GM19395 (cell line): ENCODE measurements at regions not wholly inside any gene's neighbourhood (a gene's known extent, or its start where the extent isn't known, plus 50 kb on each side); places are given as distances from the start of the nearest gene placed in this dataset.
A peak's percentile ranks its signal among the peaks of the same experiment; 100 is the strongest.

Source experiments
- ATAC-seq: cut with Tn5 transposase; IDR thresholded peaks from one replicate; pipeline ENCODE4 v1.9.1; 2021; ENCODE audit warnings: mild to moderate bottlenecking, moderate library complexity; ENCODE audit not compliant: unreplicated experiment

GRCh38 chr2:147520817-147521216 lies 324.0 kb upstream of the ACVR2A start:
- ATAC-seq: no peak

GRCh38 chr2:147519178-147519577 lies 325.7 kb upstream of the ACVR2A start:
- ATAC-seq: no peak

- ATAC-seq: no peak
Observed at GRCh38 chr2:147515213-147515612, 329.6 kb upstream of the ACVR2A start.

GRCh38 chr2:147512206-147512605 lies 332.6 kb upstream of the ACVR2A start:
- no peak for ATAC-seq

GRCh38 chr2:147511491-147511948 lies 333.3 kb upstream of the ACVR2A start:
- no peak for ATAC-seq

GRCh38 chr2:147509821-147510220 lies 335.0 kb upstream of the ACVR2A start:
- no peak for ATAC-seq

GRCh38 chr2:147506889-147507288 lies 337.9 kb upstream of the ACVR2A start:
- ATAC-seq: no peak

GRCh38 chr2:147502711-147503290 lies 342.0 kb upstream of the ACVR2A start:
- ATAC-seq: no peak

- no peak for ATAC-seq
Observed at GRCh38 chr2:147501968-147502367, 342.9 kb upstream of the ACVR2A start.

- no peak for ATAC-seq
Observed at GRCh38 chr2:147500819-147501395, 343.9 kb upstream of the ACVR2A start.

- ATAC-seq: peak; percentile 13
Observed at GRCh38 chr2:147500229-147500628, 344.6 kb upstream of the ACVR2A start.

GRCh38 chr2:147499785-147500184 lies 345.0 kb upstream of the ACVR2A start:
- ATAC-seq: peak; percentile 71

- ATAC-seq: no peak
Observed at GRCh38 chr2:147495734-147496133, 349.1 kb upstream of the ACVR2A start.

- no peak for ATAC-seq
Observed at GRCh38 chr2:147492471-147492870, 352.4 kb upstream of the ACVR2A start.

- ATAC-seq: no peak
Observed at GRCh38 chr2:147491506-147491905, 353.3 kb upstream of the ACVR2A start.

- ATAC-seq: no peak
Observed at GRCh38 chr2:147490401-147491261, 354.2 kb upstream of the ACVR2A start.

GRCh38 chr2:147488472-147488871 lies 356.4 kb upstream of the ACVR2A start:
- ATAC-seq: no peak

- no peak for ATAC-seq
Observed at GRCh38 chr2:147487978-147488289, 356.9 kb upstream of the ACVR2A start.

- no peak for ATAC-seq
Observed at GRCh38 chr2:147487286-147487977, 357.4 kb upstream of the ACVR2A start.

- no peak for ATAC-seq
Observed at GRCh38 chr2:147485210-147485851, 359.5 kb upstream of the ACVR2A start.

- no peak for ATAC-seq
Observed at GRCh38 chr2:147483911-147484310, 360.9 kb upstream of the ACVR2A start.
